Right lobe of liver (tissue), 6 donors: ENCODE measurements at regions not wholly inside any gene's neighbourhood (a gene's known extent, or its start where the extent isn't known, plus 50 kb on each side); places are given as distances from the start of the nearest gene placed in this dataset.

ENCODE experiments used
- ATAC-seq, 4 donors: fragments of 200-7000 bp; cut with Tn5 transposase; one replicate each; pipeline ENCODE4 v1.9.1; 2020; ENCODE audit warnings: mild to moderate bottlenecking in 4 of 4, moderate library complexity in 4 of 4
- DNase-seq, 3 donors: peaks; one replicate each; pipeline ENCODE4 v3.0.0-alpha.2; 2020
- H3K27ac ChIP-seq, 3 donors: fragments of 200-600 bp; one replicate each; pipeline ENCODE4 v1.8.0; 2022
- H3K27me3 ChIP-seq, 2 donors: fragments of 200-600 bp; one replicate each; pipeline ENCODE4 v1.8.0; 2022
- H3K36me3 ChIP-seq, 4 donors: fragments of 200-600 bp; sonication (generic) in 1 of 4; one replicate each; pipeline versions ENCODE4 v1.5.1 to v1.8.0; 2017 to 2022; ENCODE audit warnings: control low read depth in 1 of 4
- H3K4me1 ChIP-seq, 4 donors: fragments of 200-600 bp; sonication (generic) in 1 of 4; one replicate each; pipeline versions ENCODE4 v1.5.1 to v1.8.0; 2017 to 2022; ENCODE audit warnings: control low read depth in 1 of 4
- H3K4me3 ChIP-seq, 3 donors: fragments of 200-600 bp; one replicate each; pipeline ENCODE4 v1.8.0; 2022
- H3K9me3 ChIP-seq, 4 donors: fragments of 200-600 bp; sonication (generic) in 1 of 4; one replicate each; pipeline versions ENCODE4 v1.5.1 to v1.8.0; 2017 to 2022; ENCODE audit warnings: control low read depth in 1 of 4
- POLR2A ChIP-seq: fragments of 450-650 bp; IDR thresholded peaks from one replicate; pipeline ENCODE4 v1.6.1; 2017; ENCODE audit warnings: antibody characterized with exemption, mild to moderate bottlenecking
- WGBS: methylation state at CpG from one replicate; pipeline ENCODE4 v1.1.6; 2018; ENCODE audit warnings: low coverage, low lambda C conversion rate; ENCODE audit not compliant: insufficient coverage; ENCODE audit errors: missing lambda C conversion rate; 5-methylcytosine and 5-hydroxymethylcytosine counted together
- intact Hi-C, 2 donors: fragments of 100-400 bp; cut with DNase I; formaldehyde crosslinking; loops; one replicate each; pipeline versions ENCODE4 v1.11.2 to v1.14.1; 2022
- TF ChIP-seq, protein P1 (sequence below), 4 donors: fragments of 200-600 bp in 3 of 4; fragments of 450-650 bp in 1 of 4; IDR thresholded peaks; one replicate each; pipeline versions ENCODE4 v1.5.1 to v1.8.0; 2016 to 2022; ENCODE audit warnings: antibody characterized with exemption in 4 of 4, mild to moderate bottlenecking in 2 of 4
- donor health status: DM: no; HTN: yes; CAD: no.
- donor health status: DM: no; HTN: no; CAD: no.
- donor health status: DM: no; HTN: no; CAD: no.
- donor health status: DM: no; HTN: yes; CAD: no.
- donor health status: DM: no; HTN: yes; CAD: no.

DNA sequence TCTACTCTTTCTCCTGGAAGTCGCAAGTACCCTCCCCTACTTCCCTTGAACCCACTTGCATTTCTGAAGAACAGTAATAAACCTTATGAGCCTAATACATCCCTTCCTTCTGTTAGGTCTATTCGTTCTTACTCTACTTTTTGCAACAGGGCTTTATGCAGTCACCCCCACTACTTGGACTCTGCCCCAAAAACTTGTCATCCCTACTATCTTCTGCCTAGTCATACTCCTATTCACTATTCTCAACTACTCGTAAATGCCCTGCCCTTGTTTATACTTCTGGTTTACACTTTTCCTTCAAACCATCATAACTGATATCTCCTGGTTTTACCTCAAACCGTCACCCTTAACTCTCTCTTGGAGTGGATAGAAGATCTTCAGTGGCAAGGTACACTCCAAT is 55.2 kb upstream of the SLIT2 start:
- Histone ChIP-seq H3K27ac (no peak overlapping the region), H3K4me1 (no peaks in the 10 kb centered on the region), H3K4me3 (no peak overlapping the region), H3K9me3 (no peaks in the 10 kb centered on the region), H3K27me3 (no peaks in the 10 kb centered on the region), H3K36me3 (no peaks in the 10 kb centered on the region)
- no peak for ATAC-seq
- 44% methylated on average over 4 of the region's 4 CpGs for WGBS
- TF ChIP-seq POLR2A, result no peak
- TF ChIP-seq, protein P1, sequence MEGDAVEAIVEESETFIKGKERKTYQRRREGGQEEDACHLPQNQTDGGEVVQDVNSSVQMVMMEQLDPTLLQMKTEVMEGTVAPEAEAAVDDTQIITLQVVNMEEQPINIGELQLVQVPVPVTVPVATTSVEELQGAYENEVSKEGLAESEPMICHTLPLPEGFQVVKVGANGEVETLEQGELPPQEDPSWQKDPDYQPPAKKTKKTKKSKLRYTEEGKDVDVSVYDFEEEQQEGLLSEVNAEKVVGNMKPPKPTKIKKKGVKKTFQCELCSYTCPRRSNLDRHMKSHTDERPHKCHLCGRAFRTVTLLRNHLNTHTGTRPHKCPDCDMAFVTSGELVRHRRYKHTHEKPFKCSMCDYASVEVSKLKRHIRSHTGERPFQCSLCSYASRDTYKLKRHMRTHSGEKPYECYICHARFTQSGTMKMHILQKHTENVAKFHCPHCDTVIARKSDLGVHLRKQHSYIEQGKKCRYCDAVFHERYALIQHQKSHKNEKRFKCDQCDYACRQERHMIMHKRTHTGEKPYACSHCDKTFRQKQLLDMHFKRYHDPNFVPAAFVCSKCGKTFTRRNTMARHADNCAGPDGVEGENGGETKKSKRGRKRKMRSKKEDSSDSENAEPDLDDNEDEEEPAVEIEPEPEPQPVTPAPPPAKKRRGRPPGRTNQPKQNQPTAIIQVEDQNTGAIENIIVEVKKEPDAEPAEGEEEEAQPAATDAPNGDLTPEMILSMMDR (IDR thresholded peaks at IDR 0.05), result no peak
- no peak for DNase-seq
- intact Hi-C loops, result no loop called here

DNA sequence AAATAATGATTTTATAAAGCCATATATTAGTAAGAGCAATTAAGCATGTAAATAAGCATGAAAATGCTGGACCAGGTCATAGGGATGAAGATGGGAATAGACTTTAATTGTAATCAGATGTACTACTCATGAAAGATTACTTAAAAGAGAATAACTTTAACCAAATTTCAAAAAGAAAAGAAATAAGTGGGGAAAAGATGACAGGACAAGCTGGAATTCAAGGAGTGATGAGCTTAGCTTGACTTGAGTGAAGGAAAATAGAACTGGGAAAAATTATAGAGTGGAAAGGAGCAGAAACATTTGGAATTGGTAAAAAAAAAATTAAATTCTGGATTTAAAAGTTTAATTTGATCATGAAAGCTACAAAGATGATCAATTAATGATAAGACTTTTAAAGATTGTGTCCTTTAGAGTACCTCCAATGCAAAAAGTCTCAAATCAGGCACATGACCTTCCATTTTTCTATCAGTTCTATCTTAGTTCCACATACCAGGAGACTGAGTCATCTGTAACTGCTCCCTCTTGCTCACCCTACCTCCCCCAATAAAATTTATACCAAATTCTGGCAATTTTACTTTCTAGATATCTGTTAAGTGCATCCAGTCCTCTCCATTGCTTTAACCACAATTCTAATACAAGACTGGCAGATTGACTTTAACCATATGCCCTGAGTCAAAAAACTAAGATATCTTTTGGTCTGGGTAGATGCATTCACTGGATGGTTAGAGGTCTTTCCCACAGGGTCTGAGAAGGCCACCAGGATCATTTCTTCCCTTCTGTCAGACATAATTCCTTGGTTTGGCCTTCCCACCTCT is 56.4 kb upstream of the SLIT2 start:
- H3K27ac ChIP-seq, result no peak overlapping the region
- H3K9me3 ChIP-seq, result no peaks in the 10 kb centered on the region
- no peak overlapping the region for H3K4me3 ChIP-seq
- no peaks in the 10 kb centered on the region for H3K36me3 ChIP-seq
- ATAC-seq (no peak), DNase-seq (no peak)
- intact Hi-C loops, result no loop called here
- no peaks in the 10 kb centered on the region for H3K4me1 ChIP-seq
- TF ChIP-seq, protein P1 (IDR thresholded peaks at IDR 0.05), result no peak
- H3K27me3 ChIP-seq, result no peaks in the 10 kb centered on the region

DNA sequence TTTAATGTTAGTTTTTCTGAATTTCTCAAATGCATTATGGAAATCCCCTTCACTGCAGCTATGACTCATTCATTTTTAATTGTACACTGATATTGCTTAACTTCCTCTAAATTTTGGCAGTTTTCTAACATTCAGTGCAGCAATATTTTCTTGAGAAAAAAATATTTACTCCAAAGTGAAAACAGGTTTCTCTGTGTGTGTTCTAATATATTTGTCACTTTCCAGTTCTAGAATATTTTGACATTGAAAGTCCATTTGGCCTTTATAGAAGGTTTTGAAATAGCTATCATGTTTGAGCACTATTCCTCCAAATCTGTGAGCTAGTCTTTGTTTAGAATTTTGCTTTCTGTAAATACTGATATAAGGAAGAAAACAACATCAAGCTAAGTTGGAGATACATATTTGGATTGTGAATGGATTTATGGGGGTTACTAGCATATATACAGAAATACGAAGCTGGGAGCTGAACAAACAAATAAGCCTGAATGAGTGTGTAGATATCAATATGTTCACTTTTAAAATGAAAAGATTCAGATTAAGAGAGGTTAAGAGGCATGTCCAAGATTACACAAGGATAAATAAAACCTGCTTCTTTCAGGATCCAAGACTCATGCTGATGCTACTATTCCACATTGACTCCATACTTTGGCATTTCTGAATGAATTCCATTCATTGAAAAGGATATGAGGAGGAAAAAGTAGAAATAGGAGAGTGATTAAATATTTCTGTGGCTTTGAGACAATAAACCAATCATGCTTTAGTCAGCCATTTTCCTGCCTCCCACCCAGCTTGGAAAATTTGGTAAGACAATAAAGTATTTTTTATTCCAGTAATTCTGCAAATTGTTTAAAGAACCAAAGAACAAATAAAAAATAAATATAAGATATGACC is 57.3 kb upstream of the SLIT2 start:
- H3K4me1 ChIP-seq, result no peaks in the 10 kb centered on the region
- TF ChIP-seq, protein P1 (IDR thresholded peaks at IDR 0.05), result no peak
- no peak for TF ChIP-seq POLR2A
- DNase-seq, result no peak
- 50% methylated on average over 1 of the region's 1 CpG for WGBS
- no peak overlapping the region for H3K27ac ChIP-seq
- H3K9me3 ChIP-seq, result no peaks in the 10 kb centered on the region
- H3K4me3 ChIP-seq, result no peak overlapping the region
- H3K36me3 ChIP-seq, result no peaks in the 10 kb centered on the region
- ATAC-seq, result peak in 1 of 4 donors; percentile 71
- no peaks in the 10 kb centered on the region for H3K27me3 ChIP-seq
- intact Hi-C loops, result no loop called here

DNA sequence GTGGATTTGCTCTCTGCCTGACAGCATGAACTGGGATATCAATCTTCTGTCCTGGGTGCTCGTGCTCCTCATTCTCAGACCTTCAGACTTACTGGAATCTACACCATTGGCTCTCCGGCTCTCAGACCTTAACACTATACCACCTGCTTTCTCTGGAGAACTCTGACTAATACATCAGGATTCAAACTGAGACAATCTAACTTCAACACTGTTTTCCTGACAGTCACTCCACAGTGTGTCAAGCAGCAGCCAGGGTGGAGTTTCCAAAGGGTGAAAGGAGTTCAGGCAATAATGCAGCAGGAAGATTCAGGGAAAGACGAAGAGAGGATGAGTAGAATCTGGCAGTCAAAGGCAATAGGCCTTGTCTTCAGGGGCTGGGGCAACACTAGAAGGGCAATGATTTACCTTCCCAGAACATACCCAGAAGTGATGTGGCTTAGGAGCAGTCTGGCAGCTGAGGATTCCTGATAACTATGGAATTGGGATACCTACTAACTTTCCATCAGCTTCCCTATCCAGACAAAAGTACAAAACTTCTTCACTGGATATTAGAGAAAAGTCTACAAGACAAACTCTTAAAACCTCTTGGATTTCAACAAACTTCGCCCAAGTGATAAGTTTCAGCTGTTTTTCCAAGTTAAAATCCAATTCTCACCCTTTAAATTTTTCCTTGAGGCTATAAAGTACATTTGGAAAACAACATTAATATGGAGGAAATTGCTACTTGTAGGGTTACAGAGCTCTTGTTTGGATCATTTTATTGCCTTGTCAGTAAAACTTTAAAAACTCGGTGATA is 58.4 kb upstream of the SLIT2 start:
- peak in 1 of 4 donors; percentile 43 for ATAC-seq
- DNase-seq, result no peak
- intact Hi-C loops, result no loop called here
- WGBS, result 37% methylated on average over 4 of the region's 5 CpGs
- H3K9me3 ChIP-seq, result no peaks in the 10 kb centered on the region
- H3K27me3 ChIP-seq, result no peaks in the 10 kb centered on the region
- H3K4me1 ChIP-seq, result no peaks in the 10 kb centered on the region
- H3K4me3 ChIP-seq, result no peak overlapping the region
- no peak overlapping the region for H3K27ac ChIP-seq
- no peaks in the 10 kb centered on the region for H3K36me3 ChIP-seq
- TF ChIP-seq, protein P1 (IDR thresholded peaks at IDR 0.05), result no peak
- TF ChIP-seq POLR2A, result no peak
